KMS-11 (cell line): ENCODE measurements at regions not wholly inside any gene's neighbourhood (a gene's known extent, or its start where the extent isn't known, plus 50 kb on each side); places are given as distances from the start of the nearest gene placed in this dataset.

ENCODE experiments used
- H2AFZ ChIP-seq: fragments of 200-600 bp; sonication (generic); 2 replicates; pipeline ENCODE4 v1.6.1; 2016; ENCODE audit warnings: antibody characterized with exemption, mixed run types, low read depth
- H3K27ac ChIP-seq: fragments of 200-600 bp; sonication (generic); 2 replicates; pipeline ENCODE4 v1.6.1; 2016; ENCODE audit warnings: mild to moderate bottlenecking, mixed run types
- H3K27me3 ChIP-seq: fragments of 200-600 bp; sonication (generic); 2 replicates; pipeline ENCODE4 v1.6.1; 2017; ENCODE audit warnings: mild to moderate bottlenecking, low read depth, mixed run types, moderate library complexity; ENCODE audit not compliant: insufficient read depth
- H3K36me3 ChIP-seq: fragments of 200-600 bp; sonication (generic); 2 replicates; pipeline ENCODE4 v1.6.1; 2017; ENCODE audit warnings: mild to moderate bottlenecking, mixed run types; ENCODE audit not compliant: insufficient read depth
- H3K4me1 ChIP-seq: fragments of 200-600 bp; sonication (generic); 2 replicates; pipeline ENCODE4 v1.6.1; 2016; ENCODE audit warnings: mild to moderate bottlenecking, low read depth, mixed run types; ENCODE audit not compliant: poor library complexity, severe bottlenecking
- H3K4me2 ChIP-seq: fragments of 200-600 bp; sonication (generic); 2 replicates; pipeline ENCODE4 v1.7.0; 2016; ENCODE audit warnings: mild to moderate bottlenecking, mixed run types
- H3K4me3 ChIP-seq: fragments of 200-600 bp; sonication (generic); IDR thresholded peaks from 2 replicates; pipeline ENCODE4 v1.6.1; 2017; ENCODE audit warnings: low read depth, low read length, mixed read lengths; ENCODE audit not compliant: insufficient read depth
- H3K79me2 ChIP-seq: fragments of 200-600 bp; sonication (generic); 2 replicates; pipeline ENCODE4 v1.6.1; 2016; ENCODE audit warnings: low read depth, mixed run types; ENCODE audit not compliant: insufficient read depth
- H3K9ac ChIP-seq: fragments of 200-600 bp; sonication (generic); 2 replicates; pipeline ENCODE4 v1.6.1; 2016; ENCODE audit warnings: mild to moderate bottlenecking, mixed run types
- H4K20me1 ChIP-seq: fragments of 200-600 bp; sonication (generic); 2 replicates; pipeline ENCODE4 v1.6.1; 2016; ENCODE audit warnings: mild to moderate bottlenecking, mixed run types; ENCODE audit not compliant: insufficient read depth
- TF ChIP-seq, protein P1 (sequence below): fragments of 200-600 bp; sonication (generic); conservative IDR thresholded peaks from 2 replicates; pipeline ENCODE4 v1.6.1; 2017; ENCODE audit warnings: low read depth, mild to moderate bottlenecking, antibody characterized with exemption, low read length, moderate library complexity, mixed read lengths

DNA sequence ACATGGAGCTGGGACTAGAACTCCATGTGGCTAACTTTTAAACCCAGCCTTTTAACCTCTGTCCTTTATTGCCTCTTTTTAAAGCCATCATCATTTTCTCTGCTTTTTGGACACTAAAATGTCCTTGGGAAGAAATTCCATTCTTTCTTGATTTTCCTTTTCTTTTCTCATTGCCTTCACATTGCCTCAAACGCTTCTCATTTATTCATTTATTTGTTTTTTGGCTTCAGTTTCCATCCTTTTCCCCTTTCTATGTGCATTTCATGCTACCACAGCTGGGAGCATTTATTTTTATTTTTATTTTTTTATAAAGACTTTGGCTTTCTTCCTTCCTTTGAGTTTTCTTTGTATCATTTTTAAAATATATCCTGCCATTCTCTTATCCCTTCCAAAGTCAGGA is 212.2 kb downstream of the DACT1 start:
- H3K79me2 ChIP-seq = no peaks in the 10 kb centered on the region
- no peak overlapping the region for H3K4me2 ChIP-seq
- no peaks in the 10 kb centered on the region for H3K36me3 ChIP-seq
- H3K4me1 ChIP-seq = no peaks in the 10 kb centered on the region
- no peak overlapping the region for H3K9ac ChIP-seq
- no peak overlapping the region for H2AFZ ChIP-seq
- TF ChIP-seq, protein P1, sequence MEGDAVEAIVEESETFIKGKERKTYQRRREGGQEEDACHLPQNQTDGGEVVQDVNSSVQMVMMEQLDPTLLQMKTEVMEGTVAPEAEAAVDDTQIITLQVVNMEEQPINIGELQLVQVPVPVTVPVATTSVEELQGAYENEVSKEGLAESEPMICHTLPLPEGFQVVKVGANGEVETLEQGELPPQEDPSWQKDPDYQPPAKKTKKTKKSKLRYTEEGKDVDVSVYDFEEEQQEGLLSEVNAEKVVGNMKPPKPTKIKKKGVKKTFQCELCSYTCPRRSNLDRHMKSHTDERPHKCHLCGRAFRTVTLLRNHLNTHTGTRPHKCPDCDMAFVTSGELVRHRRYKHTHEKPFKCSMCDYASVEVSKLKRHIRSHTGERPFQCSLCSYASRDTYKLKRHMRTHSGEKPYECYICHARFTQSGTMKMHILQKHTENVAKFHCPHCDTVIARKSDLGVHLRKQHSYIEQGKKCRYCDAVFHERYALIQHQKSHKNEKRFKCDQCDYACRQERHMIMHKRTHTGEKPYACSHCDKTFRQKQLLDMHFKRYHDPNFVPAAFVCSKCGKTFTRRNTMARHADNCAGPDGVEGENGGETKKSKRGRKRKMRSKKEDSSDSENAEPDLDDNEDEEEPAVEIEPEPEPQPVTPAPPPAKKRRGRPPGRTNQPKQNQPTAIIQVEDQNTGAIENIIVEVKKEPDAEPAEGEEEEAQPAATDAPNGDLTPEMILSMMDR = no peak
- no peaks in the 10 kb centered on the region for H3K27me3 ChIP-seq
- no peak overlapping the region for H3K27ac ChIP-seq
- H4K20me1 ChIP-seq = no peaks in the 10 kb centered on the region
- no peak overlapping the region for H3K4me3 ChIP-seq

DNA sequence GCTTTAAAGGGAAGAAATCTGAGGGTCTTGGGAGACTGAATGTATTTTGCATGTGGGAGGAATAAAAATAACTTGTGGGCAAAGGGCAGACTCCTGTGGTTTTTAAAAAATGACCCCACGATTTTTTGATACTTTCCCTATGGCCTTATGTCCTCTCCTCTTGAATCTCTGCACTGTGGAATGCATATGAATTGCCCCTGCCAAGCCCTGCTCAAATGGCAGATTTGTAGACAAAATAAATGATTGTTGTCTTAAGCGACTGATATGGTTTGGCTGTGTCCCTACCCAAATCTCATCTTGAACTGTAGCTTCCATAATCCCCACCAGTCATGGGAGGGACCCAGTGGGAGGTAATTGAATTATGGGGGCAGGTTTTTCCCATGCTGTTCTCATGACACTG is 223.8 kb downstream of the DACT1 start:
- Histone ChIP-seq H3K4me2 (no peak overlapping the region), H3K27me3 (no peaks in the 10 kb centered on the region)

DNA sequence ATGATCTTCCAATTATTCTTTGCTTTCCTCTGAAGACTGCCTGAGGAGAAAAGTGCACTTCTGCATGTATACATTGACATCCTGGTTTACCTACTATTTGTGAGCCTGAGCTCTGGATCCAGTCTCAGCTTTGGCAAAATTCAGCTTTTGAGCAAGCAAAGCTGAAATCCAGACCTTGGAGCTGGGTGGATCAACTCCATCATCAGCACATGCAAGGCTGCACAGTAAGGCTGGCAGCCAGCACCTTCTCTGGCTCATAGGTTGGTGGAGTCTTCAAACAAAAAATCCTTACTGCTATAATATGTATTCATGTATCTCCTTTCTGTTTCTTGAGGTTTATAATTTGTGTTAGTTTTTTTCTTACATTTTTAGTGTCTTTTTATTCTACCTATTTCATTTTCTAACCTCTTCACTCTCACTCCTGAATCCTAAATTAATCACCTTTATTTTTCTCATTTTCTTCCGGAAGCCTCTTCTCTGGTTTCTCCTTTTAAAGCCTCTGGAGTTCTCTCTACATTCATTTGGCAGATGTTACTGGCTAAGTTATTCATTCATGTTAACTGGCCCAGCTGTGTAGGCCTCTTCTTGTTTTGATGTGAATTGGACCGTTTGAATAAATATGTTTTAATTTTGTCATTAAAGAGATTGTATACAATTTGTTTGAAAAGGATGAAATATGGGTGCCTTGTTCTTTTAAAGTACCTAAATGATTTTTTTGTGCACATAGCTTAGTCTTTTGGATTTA is 224.8 kb downstream of the DACT1 start:
- no peaks in the 10 kb centered on the region for H3K79me2 ChIP-seq
- no peak overlapping the region for H2AFZ ChIP-seq
- no peak overlapping the region for H3K9ac ChIP-seq
- H3K4me3 ChIP-seq = no peak overlapping the region
- no peak overlapping the region for H3K27ac ChIP-seq
- H3K4me1 ChIP-seq = no peaks in the 10 kb centered on the region
- no peaks in the 10 kb centered on the region for H4K20me1 ChIP-seq
- TF ChIP-seq, protein P1 = no peak
- H3K4me2 ChIP-seq = no peak overlapping the region
- H3K36me3 ChIP-seq = no peaks in the 10 kb centered on the region
- no peaks in the 10 kb centered on the region for H3K27me3 ChIP-seq

More for the DNA sequence above, 223.8 kb downstream of the DACT1 start:
- Histone ChIP-seq H3K4me1 (no peaks in the 10 kb centered on the region), H3K79me2 (no peaks in the 10 kb centered on the region), H3K4me3 (no peak overlapping the region), H2AFZ (no peak overlapping the region), H3K27ac (no peak overlapping the region), H3K36me3 (no peaks in the 10 kb centered on the region), H4K20me1 (no peaks in the 10 kb centered on the region), H3K9ac (no peak overlapping the region)
- TF ChIP-seq, protein P1 = no peak

DNA sequence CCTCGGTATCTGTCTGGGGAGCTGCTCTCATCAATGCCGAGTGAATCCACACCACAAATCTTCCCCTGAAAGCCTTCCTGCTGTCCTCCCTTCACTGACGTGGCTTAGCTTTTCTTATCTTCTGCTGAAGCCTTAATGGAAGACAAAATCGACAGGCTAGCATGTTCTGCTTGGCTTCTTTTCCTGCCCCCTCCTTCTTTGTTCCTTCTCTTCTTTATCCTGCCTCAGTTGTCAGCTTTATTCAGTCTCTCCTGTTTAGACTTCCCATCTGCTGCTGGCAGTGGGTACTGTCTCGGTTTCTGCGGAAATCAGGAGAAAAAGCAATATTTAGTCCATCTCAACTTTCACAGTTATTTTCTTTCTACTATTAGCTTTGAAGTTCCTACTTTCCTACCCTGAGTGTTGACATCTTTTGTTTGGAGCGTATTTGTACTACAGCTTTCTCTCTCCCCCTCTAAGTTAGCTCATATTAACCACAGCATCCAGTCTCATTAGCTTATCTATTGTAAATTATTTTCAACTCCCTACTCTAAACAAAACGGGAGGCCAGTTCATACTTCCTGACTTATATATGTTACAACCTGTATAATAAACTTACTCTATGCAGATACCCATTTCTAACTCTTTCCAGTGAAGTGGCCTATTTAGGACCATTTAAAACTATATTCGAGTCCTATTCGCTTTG is 226.0 kb downstream of the DACT1 start:
- Histone ChIP-seq H3K4me1 (no peaks in the 10 kb centered on the region), H3K27ac (no peak overlapping the region), H3K36me3 (no peaks in the 10 kb centered on the region), H3K27me3 (no peaks in the 10 kb centered on the region), H3K9ac (no peak overlapping the region), H3K79me2 (no peaks in the 10 kb centered on the region), H2AFZ (no peak overlapping the region), H4K20me1 (no peaks in the 10 kb centered on the region), H3K4me3 (no peak overlapping the region), H3K4me2 (no peak overlapping the region)
- TF ChIP-seq, protein P1 = no peak
